GM21619 (cell line): ENCODE measurements at regions not wholly inside any gene's neighbourhood (a gene's known extent, or its start where the extent isn't known, plus 50 kb on each side); places are given as distances from the start of the nearest gene placed in this dataset.

ENCODE experiments used
- ATAC-seq: cut with Tn5 transposase; IDR thresholded peaks from one replicate; pipeline ENCODE4 v1.9.1; 2021; ENCODE audit not compliant: unreplicated experiment

GRCh38 chr9:26579056-26579455, 313.5 kb downstream of the CAAP1 start:
- no peak for ATAC-seq

- ATAC-seq = no peak
Measured at GRCh38 chr9:26574898-26575440, 317.6 kb downstream of the CAAP1 start.

- no peak for ATAC-seq
Measured at GRCh38 chr9:26574256-26574655, 318.3 kb downstream of the CAAP1 start.

- ATAC-seq = no peak
Measured at GRCh38 chr9:26567976-26568375, 324.6 kb downstream of the CAAP1 start.

GRCh38 chr9:26566141-26566540, 326.5 kb downstream of the CAAP1 start:
- ATAC-seq = no peak

GRCh38 chr9:26565118-26565517, 327.5 kb downstream of the CAAP1 start:
- ATAC-seq = no peak

GRCh38 chr9:26562338-26562737, 330.3 kb downstream of the CAAP1 start:
- ATAC-seq = no peak

- ATAC-seq = no peak
Measured at GRCh38 chr9:26561928-26562327, 330.7 kb downstream of the CAAP1 start.

GRCh38 chr9:26559506-26559905, 333.1 kb downstream of the CAAP1 start:
- no peak for ATAC-seq

GRCh38 chr9:26551971-26552370, 340.6 kb downstream of the CAAP1 start:
- no peak for ATAC-seq

- ATAC-seq = no peak
Measured at GRCh38 chr9:26551451-26551850, 341.2 kb downstream of the CAAP1 start.

- no peak for ATAC-seq
Measured at GRCh38 chr9:26548781-26549290, 343.8 kb downstream of the CAAP1 start.

- no peak for ATAC-seq
Measured at GRCh38 chr9:26539867-26540493, 352.6 kb downstream of the CAAP1 start.

- ATAC-seq = no peak
Measured at GRCh38 chr9:26537211-26537610, 355.4 kb downstream of the CAAP1 start.

- ATAC-seq = no peak
Measured at GRCh38 chr9:26535151-26535550, 357.5 kb downstream of the CAAP1 start.

GRCh38 chr9:26530841-26531240, 361.8 kb downstream of the CAAP1 start:
- ATAC-seq = no peak

- no peak for ATAC-seq
Measured at GRCh38 chr9:26527931-26528330, 364.7 kb downstream of the CAAP1 start.

- ATAC-seq = no peak
Measured at GRCh38 chr9:26524267-26524666, 368.3 kb downstream of the CAAP1 start.

- no peak for ATAC-seq
Measured at GRCh38 chr9:26523577-26523976, 369.0 kb downstream of the CAAP1 start.

- no peak for ATAC-seq
Measured at GRCh38 chr9:26520141-26520540, 372.5 kb downstream of the CAAP1 start.

GRCh38 chr9:26516773-26517343, 375.7 kb downstream of the CAAP1 start:
- ATAC-seq = no peak

- ATAC-seq = no peak
Measured at GRCh38 chr9:26513730-26514129, 378.9 kb downstream of the CAAP1 start.

- no peak for ATAC-seq
Measured at GRCh38 chr9:26510137-26510536, 382.5 kb downstream of the CAAP1 start.
